Heart left ventricle (tissue), 13 donors: ENCODE measurements at regions not wholly inside any gene's neighbourhood (a gene's known extent, or its start where the extent isn't known, plus 50 kb on each side); places are given as distances from the start of the nearest gene placed in this dataset.

Experiments used
- POLR2A ChIP-seq, 2 donors: fragments of 450-650 bp; IDR thresholded peaks; one replicate each; pipeline ENCODE4 v1.6.1; 2017; ENCODE audit warnings: antibody characterized with exemption in 2 of 2, mild to moderate bottlenecking in 2 of 2, moderate library complexity in 2 of 2
- TF ChIP-seq, protein P1 (sequence below), 12 donors: fragments of 200-600 bp; sonication (generic) in 4 of 12; IDR thresholded peaks; one replicate each; pipeline versions ENCODE4 v1.5.0 to v1.8.0; 2018 to 2022; ENCODE audit warnings: antibody characterized with exemption in 12 of 12, mild to moderate bottlenecking in 5 of 12
- donor health status: ischemic (EF 13 %, LVEDD 7.1; RV severe dilation, severe dysfunction).
- donor health status: DM: no; HTN: yes; CAD: no.
- donor health status: DM: no; HTN: no; CAD: no.
- donor health status: ischemic (EF 25% LVEDD 6.9; RV normal size, moderate dysfunction).
- donor health status: ischemic (EF 25% LVEDD 5.7; RV mildly dilated, moderate dysfunction).
- donor health status: ischemic (EF 35%, LVEDD 5.7; RV mildly dilated, moderate dysfunction).
- donor health status: nonischemic (EF 11% LVEDD 7.7; RV severe dilation, severe dysfunction).
- donor health status: DM: yes; HTN: yes; CAD: no.
- donor health status: PGD.
- donor health status: ischemic (EF 29% LVEDD 5.4; RV normal size, mild dysfunction).
- donor health status: nonischemic (EF 23%, LVEDD 6.1; RV moderate dilation, normal function).

DNA sequence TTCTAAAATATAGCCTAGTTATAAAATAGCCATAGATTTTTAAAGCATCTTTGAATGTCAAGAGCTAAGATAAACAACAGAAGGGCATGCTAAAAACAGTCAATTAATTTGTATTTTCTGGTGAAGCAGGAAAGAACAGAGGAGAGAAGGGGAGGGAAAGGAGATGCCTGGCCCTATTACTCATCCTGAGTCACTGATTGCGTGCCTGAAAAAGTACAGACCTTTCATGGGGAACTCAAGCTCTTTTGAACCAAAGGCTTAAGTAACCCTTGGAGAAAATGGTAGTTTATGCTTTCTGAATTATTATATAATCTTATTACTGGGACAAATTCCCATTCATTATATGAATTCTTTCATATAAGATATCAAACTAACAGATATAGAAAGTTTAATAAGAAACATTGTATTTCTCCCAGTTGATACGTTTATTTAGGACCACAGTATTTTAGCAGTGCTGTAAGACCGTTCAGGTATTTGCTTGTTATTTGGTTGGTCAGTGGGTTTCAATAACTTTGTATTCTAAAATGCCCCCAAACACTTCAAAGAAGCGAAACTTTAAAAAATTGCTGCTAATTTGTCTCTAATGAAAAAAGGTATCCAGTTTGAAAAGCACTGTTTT is 151.3 kb downstream of the HGF start:
- TF ChIP-seq, protein P1, sequence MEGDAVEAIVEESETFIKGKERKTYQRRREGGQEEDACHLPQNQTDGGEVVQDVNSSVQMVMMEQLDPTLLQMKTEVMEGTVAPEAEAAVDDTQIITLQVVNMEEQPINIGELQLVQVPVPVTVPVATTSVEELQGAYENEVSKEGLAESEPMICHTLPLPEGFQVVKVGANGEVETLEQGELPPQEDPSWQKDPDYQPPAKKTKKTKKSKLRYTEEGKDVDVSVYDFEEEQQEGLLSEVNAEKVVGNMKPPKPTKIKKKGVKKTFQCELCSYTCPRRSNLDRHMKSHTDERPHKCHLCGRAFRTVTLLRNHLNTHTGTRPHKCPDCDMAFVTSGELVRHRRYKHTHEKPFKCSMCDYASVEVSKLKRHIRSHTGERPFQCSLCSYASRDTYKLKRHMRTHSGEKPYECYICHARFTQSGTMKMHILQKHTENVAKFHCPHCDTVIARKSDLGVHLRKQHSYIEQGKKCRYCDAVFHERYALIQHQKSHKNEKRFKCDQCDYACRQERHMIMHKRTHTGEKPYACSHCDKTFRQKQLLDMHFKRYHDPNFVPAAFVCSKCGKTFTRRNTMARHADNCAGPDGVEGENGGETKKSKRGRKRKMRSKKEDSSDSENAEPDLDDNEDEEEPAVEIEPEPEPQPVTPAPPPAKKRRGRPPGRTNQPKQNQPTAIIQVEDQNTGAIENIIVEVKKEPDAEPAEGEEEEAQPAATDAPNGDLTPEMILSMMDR (IDR thresholded peaks at IDR 0.05), result no peak
- no peak for TF ChIP-seq POLR2A (IDR thresholded peaks at IDR 0.05)
